GM19372 (cell line): ENCODE measurements at regions not wholly inside any gene's neighbourhood (a gene's known extent, or its start where the extent isn't known, plus 50 kb on each side); places are given as distances from the start of the nearest gene placed in this dataset.
"Not testable (repeated sequence)": the region's sequence is repeated elsewhere in the genome, so short reads cannot be mapped to it uniquely, and the experiment has no call there.

Source experiments
- ATAC-seq: cut with Tn5 transposase; IDR thresholded peaks from one replicate; pipeline ENCODE4 v1.9.1; 2021; ENCODE audit warnings: mild to moderate bottlenecking, low read depth, moderate library complexity; ENCODE audit not compliant: unreplicated experiment

GRCh38 chr12:14032191-14032590 lies 50.8 kb upstream of the GRIN2B start:
- ATAC-seq, result not testable (repeated sequence)

GRCh38 chr12:14043776-14044175 lies 62.4 kb upstream of the GRIN2B start:
- ATAC-seq, result no peak

GRCh38 chr12:14048941-14049545 lies 67.6 kb upstream of the GRIN2B start:
- no peak for ATAC-seq

GRCh38 chr12:14057895-14058294 lies 76.5 kb upstream of the GRIN2B start:
- no peak for ATAC-seq

GRCh38 chr12:14058717-14059116 lies 77.3 kb upstream of the GRIN2B start:
- ATAC-seq, result no peak

GRCh38 chr12:14059548-14059947 lies 78.1 kb upstream of the GRIN2B start:
- no peak for ATAC-seq

GRCh38 chr12:14065616-14066015 lies 84.2 kb upstream of the GRIN2B start:
- ATAC-seq, result no peak

GRCh38 chr12:14066021-14066420 lies 84.6 kb upstream of the GRIN2B start:
- ATAC-seq, result no peak

- ATAC-seq, result no peak
Observed at GRCh38 chr12:14068961-14069360, 87.6 kb upstream of the GRIN2B start.

- ATAC-seq, result no peak
Observed at GRCh38 chr12:14071833-14072232, 90.4 kb upstream of the GRIN2B start.

- no peak for ATAC-seq
Observed at GRCh38 chr12:14072987-14073386, 91.6 kb upstream of the GRIN2B start.

- ATAC-seq, result no peak
Observed at GRCh38 chr12:14075797-14076393, 94.5 kb upstream of the GRIN2B start.

- no peak for ATAC-seq
Observed at GRCh38 chr12:14076538-14076937, 95.1 kb upstream of the GRIN2B start.

- ATAC-seq, result no peak
Observed at GRCh38 chr12:14086838-14087237, 105.4 kb upstream of the GRIN2B start.

GRCh38 chr12:14099994-14100393 lies 118.6 kb upstream of the GRIN2B start:
- ATAC-seq, result no peak

- not testable (repeated sequence) for ATAC-seq
Observed at GRCh38 chr12:14101556-14101955, 120.2 kb upstream of the GRIN2B start.

GRCh38 chr12:14111230-14111865 lies 129.9 kb upstream of the GRIN2B start:
- ATAC-seq, result peak; percentile 99

- ATAC-seq, result no peak
Observed at GRCh38 chr12:14113031-14113430, 131.6 kb upstream of the GRIN2B start.

- ATAC-seq, result no peak
Observed at GRCh38 chr12:14126692-14127091, 145.3 kb upstream of the GRIN2B start.

- no peak for ATAC-seq
Observed at GRCh38 chr12:14129611-14130195, 148.3 kb upstream of the GRIN2B start.

GRCh38 chr12:14135996-14136395 lies 154.6 kb upstream of the GRIN2B start:
- ATAC-seq, result no peak

- no peak for ATAC-seq
Observed at GRCh38 chr12:14138495-14138894, 157.1 kb upstream of the GRIN2B start.
